Gastrocnemius medialis (tissue), 4 donors: ENCODE measurements at regions not wholly inside any gene's neighbourhood (a gene's known extent, or its start where the extent isn't known, plus 50 kb on each side); places are given as distances from the start of the nearest gene placed in this dataset.

Experiments
- CTCF ChIP-seq, 5 experiments: fragments of 450-650 bp in 3 of 5; fragments of 200-600 bp in 2 of 5; sonication (generic) in 2 of 5; IDR thresholded peaks in 4 of 5; conservative IDR thresholded peaks in 1 of 5; 1 replicate in 4 of 5; 2 replicates in 1 of 5; pipeline ENCODE4 v1.5.1; 2016 to 2019; ENCODE audit warnings: antibody characterized with exemption in 5 of 5, mild to moderate bottlenecking in 3 of 5, moderate library complexity in 3 of 5
- POLR2A ChIP-seq, 2 donors: fragments of 450-650 bp; IDR thresholded peaks; one replicate each; pipeline ENCODE4 v1.6.1; 2017; ENCODE audit warnings: antibody characterized with exemption in 2 of 2, mild to moderate bottlenecking in 2 of 2, moderate library complexity in 2 of 2

- TF ChIP-seq CTCF (IDR thresholded peaks at IDR 0.05 in 4 of 5, conservative IDR thresholded peaks at IDR 0.05 in 1 of 5) (no peak), POLR2A (IDR thresholded peaks at IDR 0.05) (no peak)
Measured at GRCh38 chr3:168616915-168617314, 521.2 kb upstream of the GOLIM4 start.
